HepG2 (cell line): ENCODE measurements at regions not wholly inside any gene's neighbourhood (a gene's known extent, or its start where the extent isn't known, plus 50 kb on each side); places are given as distances from the start of the nearest gene placed in this dataset.

Source experiments
- ATAC-seq: fragments of 200-7000 bp; cut with Tn5 transposase; 3 replicates; pipeline ENCODE4 v1.9.1; 2020; ENCODE audit warnings: mild to moderate bottlenecking, moderate library complexity
- BruUV-seq: library from RNA; stranded (reverse); fragments of 400-500 nt; replicated peaks from 2 replicates; lab custom pipeline; 2021; lab: Mats Ljungman, UMichigan
- CTCF ChIA-PET: fragments of 300-600 bp; formaldehyde crosslinking; extraction: SDS; loops from one replicate; lab custom pipeline; 2021; ENCODE audit warnings: low total read pairs, inconsistent platforms, low intra/inter-chr PET ratio; lab: Yijun Ruan, JAX
- POLR2A ChIA-PET: fragments of 350-600 bp; sonication (Branson Sonifier 250); formaldehyde crosslinking; loops from one replicate; lab custom pipeline; 2020; ENCODE audit warnings: antibody characterized with exemption, inconsistent platforms; lab: Yijun Ruan, JAX
- DNase-seq: peaks from one replicate; pipeline ENCODE4 v3.0.0-alpha.2; 2015; ENCODE audit warnings: low spot score
- FAIRE-seq: peaks from 3 replicates; lab custom pipeline; 2011; peaks lifted over from hg19 to GRCh38; lab: Jason Lieb, UNC
- H2AFZ ChIP-seq: one replicate; pipeline ENCODE4 v1.6.1; 2011; ENCODE audit warnings: low read length, inconsistent platforms
- H3K27ac ChIP-seq: fragments of 300-600 bp; 3 replicates; pipeline ENCODE4 v1.8.0; 2011; ENCODE audit warnings: mixed run types, mild to moderate bottlenecking, mixed read lengths, low read length, inconsistent platforms; ENCODE audit not compliant: insufficient read depth; ENCODE audit errors: extremely low read length
- H3K27me3 ChIP-seq, 2 experiments: fragments of 200-600 bp in 1 of 2; 2 replicates in 1 of 2; 3 replicates in 1 of 2; pipeline versions ENCODE4 v1.6.0 to v1.8.0; 2011; ENCODE audit warnings: low read length in 2 of 2, mild to moderate bottlenecking in 2 of 2, moderate library complexity in 2 of 2, inconsistent platforms in 1 of 2; ENCODE audit not compliant: insufficient read depth in 2 of 2, control insufficient read depth in 1 of 2
- H3K36me3 ChIP-seq, 2 experiments: fragments of 200-600 bp in 1 of 2; replicated peaks in 1 of 2; 2 replicates in 1 of 2; 3 replicates in 1 of 2; pipeline versions ENCODE4 v1.5.1 to v1.8.0; 2011; ENCODE audit warnings: low read length in 2 of 2, inconsistent platforms in 1 of 2; ENCODE audit not compliant: insufficient read depth in 2 of 2, control insufficient read depth in 1 of 2
- H3K4me1 ChIP-seq: 2 replicates; pipeline ENCODE4 v1.5.1; 2012; ENCODE audit warnings: low read length, inconsistent platforms; ENCODE audit not compliant: insufficient read depth
- H3K4me2 ChIP-seq: 2 replicates; pipeline ENCODE4 v1.6.0; 2011; ENCODE audit warnings: low read depth, low read length, inconsistent platforms
- H3K4me3 ChIP-seq, 3 experiments: fragments of 200-600 bp in 1 of 3; sonication (generic), shearing (Covaris generic) in 1 of 3; replicated peaks in 1 of 3; 2 replicates each; pipeline ENCODE4 v1.5.1; 2011 to 2016; ENCODE audit warnings: low read length in 3 of 3, inconsistent platforms in 2 of 3, low read depth in 2 of 3, mild to moderate bottlenecking in 2 of 3, control low read depth in 1 of 3, mixed read lengths in 1 of 3; ENCODE audit not compliant: insufficient read depth in 1 of 3
- H3K79me2 ChIP-seq: one replicate; pipeline ENCODE4 v1.6.1; 2011; ENCODE audit warnings: low read length, inconsistent platforms; ENCODE audit not compliant: insufficient read depth
- H3K9ac ChIP-seq: 2 replicates; pipeline ENCODE4 v1.6.0; 2011; ENCODE audit warnings: mild to moderate bottlenecking, low read depth, low read length, inconsistent platforms; ENCODE audit not compliant: insufficient read depth
- H3K9me3 ChIP-seq: 2 replicates; pipeline ENCODE4 v1.5.1; 2012; ENCODE audit warnings: mild to moderate bottlenecking, low read length
- H4K20me1 ChIP-seq: 2 replicates; pipeline ENCODE4 v1.6.0; 2011; ENCODE audit warnings: inconsistent platforms, mild to moderate bottlenecking, low read length, moderate library complexity; ENCODE audit not compliant: insufficient read depth
- ARHGAP35 ChIP-seq: sonication (generic); formaldehyde crosslinking; IDR thresholded peaks from 2 replicates; pipeline ENCODE4 v1.9.0; 2022; ENCODE audit warnings: mild to moderate bottlenecking, inconsistent platforms, moderate library complexity, missing genetic modification reagents, borderline replicate concordance
- DDIT3 ChIP-seq: sonication (generic); formaldehyde crosslinking; IDR thresholded peaks from 2 replicates; pipeline ENCODE4 v1.4.0; 2020; ENCODE audit warnings: mild to moderate bottlenecking, missing genetic modification reagents
- EED ChIP-seq: sonication (generic); formaldehyde crosslinking; IDR thresholded peaks from 2 replicates; pipeline ENCODE4 v1.5.0; 2020; ENCODE audit warnings: mild to moderate bottlenecking, missing genetic modification reagents
- HNF4G ChIP-seq, 2 experiments: sonication (generic) in 1 of 2; formaldehyde crosslinking in 1 of 2; IDR thresholded peaks; 2 replicates each; pipeline versions ENCODE4 v1.4.0 to v1.6.1; 2011 to 2020; ENCODE audit warnings: borderline replicate concordance in 2 of 2, low read depth in 2 of 2, mild to moderate bottlenecking in 2 of 2, low read length in 1 of 2, missing genetic modification reagents in 1 of 2, moderate library complexity in 1 of 2
- POLR2A ChIP-seq, 2 experiments: IDR thresholded peaks; 2 replicates each; pipeline ENCODE4 v1.6.1; 2011; ENCODE audit warnings: low read depth in 2 of 2, low read length in 2 of 2, mild to moderate bottlenecking in 1 of 2, moderate library complexity in 1 of 2; ENCODE audit not compliant: insufficient read depth in 1 of 2
- ZNF574 ChIP-seq: sonication (generic); formaldehyde crosslinking; IDR thresholded peaks from 2 replicates; pipeline ENCODE4 v1.4.0; 2020; ENCODE audit warnings: missing genetic modification reagents
- WGBS: methylation state at CpG from one replicate; pipeline ENCODE4 v1.1.6; 2017; ENCODE audit warnings: low lambda C conversion rate; 5-methylcytosine and 5-hydroxymethylcytosine counted together
- in situ Hi-C: cut with HindIII; loops from 2 replicates; pipeline ENCODE4 v1.10.0; 2017; ENCODE audit warnings: low pct_unique_long_range_greater_than_20kb; ENCODE audit not compliant: extremely low pct_ligation_motif_present
- intact Hi-C: fragments of 100-400 bp; cut with micrococcal nuclease; formaldehyde crosslinking; loops from one replicate; pipeline ENCODE4 v1.10.0; 2022; ENCODE audit not compliant: unreplicated experiment

GRCh38 chr7:42739638-42740037 is 172.2 kb downstream of the C7orf25 start:
- no peaks in the 10 kb centered on the region for H3K9me3 ChIP-seq
- 0% methylated on average over 7 of the region's 8 CpGs for WGBS
- DNase-seq (no peak), ATAC-seq (no peak), FAIRE-seq (no peak)
- no peak overlapping the region for H3K4me2 ChIP-seq
- BruUV-seq: no TSS peak
- no peaks in the 10 kb centered on the region for H3K27me3 ChIP-seq
- H3K4me3 ChIP-seq: no peak overlapping the region
- no peaks in the 10 kb centered on the region for H3K79me2 ChIP-seq
- no peak overlapping the region for H3K9ac ChIP-seq
- H4K20me1 ChIP-seq: no peaks in the 10 kb centered on the region
- in situ Hi-C loops: no loop called here
- TF ChIP-seq DDIT3 (no peak), EED (CRISPR knock-in tag) (no peak), ARHGAP35 (CRISPR knock-in tag) (no peak), HNF4G (IDR thresholded peaks at IDR 0.05; ENCODE audit: borderline replicate concordance, low read depth, low read length) (no peak), HNF4G (CRISPR knock-in tag; IDR thresholded peaks at IDR 0.05; ENCODE audit: borderline replicate concordance, low read depth) (no peak), ZNF574 (CRISPR knock-in tag) (no peak), POLR2A (IDR thresholded peaks at IDR 0.05; ENCODE audit: insufficient read depth in 1 of 2, low read depth in 2 of 2, low read length in 2 of 2) (no peak)
- H3K27ac ChIP-seq: no peak overlapping the region
- H3K4me1 ChIP-seq: no peaks in the 10 kb centered on the region
- intact Hi-C loops: no loop called here
- POLR2A ChIA-PET: interaction anchor here (0.6 kb wide), 1 partner anchor 50 kb away, joined by 3 read pairs; no protein-coding TSS in a partner anchor
- CTCF ChIA-PET: no interaction called here
- H3K36me3 ChIP-seq: no peaks in the 10 kb centered on the region
- no peak overlapping the region for H2AFZ ChIP-seq
